Activated CD8-positive, alpha-beta T cell treated with anti-CD3 and anti-CD28 coated beads, Interleukin-2, amount 10 ng/mL, durations not matched to agents 7 days and 5 days (primary cell): ENCODE measurements at regions not wholly inside any gene's neighbourhood (a gene's known extent, or its start where the extent isn't known, plus 50 kb on each side); places are given as distances from the start of the nearest gene placed in this dataset.
"Not testable (repeated sequence)": the region's sequence is repeated elsewhere in the genome, so short reads cannot be mapped to it uniquely, and the experiment has no call there.

Experiments
- ATAC-seq: fragments of 150-1000 bp; cut with Tn5 transposase; one replicate; pipeline ENCODE4 v1.10.0; 2021; ENCODE audit warnings: moderate library complexity
- CTCF ChIA-PET: fragments of 350-600 bp; sonication (Branson Sonifier 250); formaldehyde crosslinking; loops from one replicate; lab custom pipeline; 2021; ENCODE audit warnings: antibody characterized with exemption; lab: Charles Lee
- POLR2A ChIA-PET: fragments of 350-600 bp; sonication (Branson Sonifier 250); formaldehyde crosslinking; loops from one replicate; lab custom pipeline; 2021; ENCODE audit warnings: antibody characterized with exemption; lab: Charles Lee
- DNase-seq: peaks from one replicate; pipeline ENCODE4 v3.0.0-alpha.2; 2020
- H3K27ac Mint-ChIP-seq: one replicate; pipeline ENCODE4 v1.8.0; 2021; ENCODE audit warnings: mild to moderate bottlenecking, mixed read lengths
- H3K27me3 Mint-ChIP-seq: one replicate; pipeline ENCODE4 v1.8.0; 2021; ENCODE audit warnings: low read depth, mixed read lengths
- H3K36me3 Mint-ChIP-seq: one replicate; pipeline ENCODE4 v1.8.0; 2021; ENCODE audit warnings: low read depth, mixed read lengths
- H3K4me1 Mint-ChIP-seq: one replicate; pipeline ENCODE4 v1.8.0; 2021; ENCODE audit warnings: low read depth, mixed read lengths
- H3K4me3 Mint-ChIP-seq: one replicate; pipeline ENCODE4 v1.8.0; 2021; ENCODE audit warnings: mild to moderate bottlenecking, mixed read lengths
- H3K9me3 Mint-ChIP-seq: one replicate; pipeline ENCODE4 v1.8.0; 2022; ENCODE audit warnings: mixed read lengths; ENCODE audit not compliant: insufficient read depth

DNA sequence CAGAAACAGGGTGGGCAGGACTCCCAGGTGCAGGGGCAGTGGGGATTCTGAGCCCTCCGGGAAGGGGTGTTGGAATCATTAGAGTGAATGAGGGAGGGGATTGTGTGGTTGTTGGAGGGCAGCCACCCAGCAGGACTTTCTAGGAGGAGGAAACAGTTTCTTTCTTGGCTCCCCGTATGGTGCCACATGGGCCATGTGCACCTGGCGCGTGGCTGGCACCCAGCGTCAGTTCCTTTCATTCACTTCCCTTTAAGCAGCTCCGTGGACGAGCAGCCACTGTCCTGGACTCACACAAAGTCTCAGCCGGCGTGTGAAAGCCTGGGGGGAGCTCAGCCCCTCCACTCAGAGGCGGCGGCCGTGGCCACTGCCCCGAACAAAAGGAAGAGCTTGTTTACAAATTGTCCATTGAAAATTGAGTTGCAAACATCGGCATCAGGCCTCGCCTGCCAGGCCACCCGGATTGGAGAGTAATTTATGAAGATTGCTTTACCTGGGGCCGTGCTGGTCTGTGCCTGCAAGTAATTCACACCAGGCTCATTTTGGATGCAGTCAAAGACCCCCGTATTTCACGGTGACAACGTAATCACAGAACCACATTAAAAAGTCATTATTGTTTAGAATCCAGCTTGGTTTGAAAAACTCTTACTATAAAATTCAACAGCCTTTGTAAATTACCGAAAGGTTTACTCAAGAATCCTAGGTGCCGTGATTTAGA, 101.7 kb upstream of the C14orf180 start:
- Mint-ChIP-seq H3K4me1 (no peaks in the 10 kb centered on the region), H3K9me3 (no peaks in the 10 kb centered on the region), H3K4me3 (no peak overlapping the region), H3K27ac (no peak overlapping the region), H3K36me3 (no peaks in the 10 kb centered on the region), H3K27me3 (peaks cover under 1% of the 10 kb centered on the region)
- ATAC-seq (no peak), DNase-seq (no peak)
- ChIA-PET POLR2A (no interaction called here), CTCF (no interaction called here)

GRCh38 chr14:104478656-104479055, 100.9 kb upstream of the C14orf180 start:
- DNase-seq (no peak), ATAC-seq (no peak)
- CTCF ChIA-PET: no interaction called here
- Mint-ChIP-seq H3K4me1 (no peaks in the 10 kb centered on the region), H3K27ac (no peak overlapping the region), H3K9me3 (peaks cover 3% of the 10 kb centered on the region), H3K27me3 (peaks cover 2% of the 10 kb centered on the region), H3K36me3 (no peaks in the 10 kb centered on the region), H3K4me3 (no peak overlapping the region)
- POLR2A ChIA-PET: no interaction called here

GRCh38 chr14:104479901-104480300, 99.7 kb upstream of the C14orf180 start:
- ATAC-seq: no peak
- Mint-ChIP-seq H3K4me3 (no peak overlapping the region), H3K36me3 (no peaks in the 10 kb centered on the region), H3K27me3 (peaks cover 9% of the 10 kb centered on the region), H3K27ac (no peak overlapping the region), H3K4me1 (no peaks in the 10 kb centered on the region), H3K9me3 (peaks cover 3% of the 10 kb centered on the region)
- ChIA-PET CTCF (no interaction called here), POLR2A (no interaction called here)
- DNase-seq: no peak

DNA sequence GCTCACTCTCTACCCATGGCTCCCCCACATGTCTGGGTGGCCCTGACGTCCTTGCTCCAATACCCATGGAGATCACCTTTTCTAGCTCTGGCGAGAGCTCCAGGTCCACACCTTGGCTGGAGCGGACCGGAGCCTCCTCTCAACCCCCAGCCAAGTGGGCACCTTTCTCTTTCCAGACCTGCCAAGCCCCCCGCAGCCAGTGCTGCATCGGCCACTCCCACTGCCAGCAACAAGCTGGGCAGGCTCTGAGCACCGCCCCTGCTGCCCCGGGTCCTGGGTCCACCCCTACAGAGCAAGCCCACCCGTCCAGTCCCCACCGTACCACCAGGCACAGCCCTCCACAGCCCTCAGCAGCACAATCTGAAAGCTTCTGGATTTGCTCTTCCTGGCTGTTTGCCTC, 98.2 kb upstream of the C14orf180 start:
- peaks cover 12% of the 10 kb centered on the region for H3K27me3 Mint-ChIP-seq
- ChIA-PET CTCF (no interaction called here), POLR2A (no interaction called here)
- no peaks in the 10 kb centered on the region for H3K36me3 Mint-ChIP-seq
- no peaks in the 10 kb centered on the region for H3K4me1 Mint-ChIP-seq
- peaks cover 3% of the 10 kb centered on the region for H3K9me3 Mint-ChIP-seq
- DNase-seq (no peak), ATAC-seq (no peak)
- no peak overlapping the region for H3K4me3 Mint-ChIP-seq
- no peak overlapping the region for H3K27ac Mint-ChIP-seq

DNA sequence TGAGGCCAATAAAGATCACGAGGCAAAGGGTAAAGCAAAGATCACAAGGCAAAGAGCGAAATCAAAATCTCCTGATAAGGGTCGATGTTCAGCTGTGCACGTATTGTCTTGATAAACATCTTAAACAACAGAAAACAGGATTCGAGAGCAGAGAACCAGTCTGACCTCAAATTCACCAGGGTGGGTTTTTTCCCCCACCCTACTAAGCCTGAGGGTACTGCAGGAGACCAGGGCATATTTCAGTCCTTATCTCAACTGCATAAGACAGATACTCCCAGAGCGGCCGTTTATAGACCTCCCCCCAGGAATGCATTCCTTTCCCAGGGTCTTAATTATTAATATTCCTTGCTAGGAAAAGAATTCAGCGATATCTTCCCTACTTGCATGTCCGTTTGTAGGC, 97.5 kb upstream of the C14orf180 start:
- H3K36me3 Mint-ChIP-seq, H3K27ac Mint-ChIP-seq, CTCF ChIA-PET, H3K9me3 Mint-ChIP-seq, H3K4me1 Mint-ChIP-seq, DNase-seq, ATAC-seq, H3K4me3 Mint-ChIP-seq, POLR2A ChIA-PET: not testable (repeated sequence)
- peaks cover 12% of the 10 kb centered on the region for H3K27me3 Mint-ChIP-seq

DNA sequence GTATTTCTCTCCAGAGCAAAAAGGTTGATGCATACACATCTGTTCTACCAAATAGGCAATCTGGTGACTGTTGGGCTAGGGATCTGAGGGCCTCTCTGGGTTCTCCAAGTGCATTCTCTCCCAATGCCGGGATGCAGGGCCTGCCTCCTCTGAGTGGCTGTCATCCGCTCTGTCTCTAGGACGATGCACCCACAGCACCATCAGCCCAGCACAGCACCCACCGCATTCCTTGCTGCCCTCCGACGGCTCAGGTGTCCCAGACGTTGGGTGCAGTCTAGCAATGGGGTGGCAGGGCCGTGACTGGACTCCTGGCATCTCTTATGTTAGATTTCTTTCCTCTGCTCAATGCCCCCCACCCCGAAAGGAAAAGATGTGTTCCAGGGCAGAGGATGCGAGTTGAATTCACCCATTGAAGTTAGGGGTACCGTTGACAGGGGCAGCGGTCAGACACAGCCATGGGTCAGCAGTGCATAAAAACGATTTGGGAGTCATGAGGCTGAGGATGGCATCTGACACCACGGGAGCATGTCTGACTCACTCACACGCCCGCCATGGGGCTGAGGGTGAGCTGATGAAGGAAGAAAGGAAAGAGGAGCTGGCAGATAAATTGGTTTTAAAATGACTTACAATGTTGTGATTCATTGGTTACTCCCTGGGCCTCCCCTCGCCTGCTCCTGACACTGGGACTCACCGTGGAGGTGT, 93.2 kb upstream of the C14orf180 start:
- H3K4me1 Mint-ChIP-seq: no peaks in the 10 kb centered on the region
- peaks cover 3% of the 10 kb centered on the region for H3K9me3 Mint-ChIP-seq
- DNase-seq (no peak), ATAC-seq (no peak)
- POLR2A ChIA-PET: no interaction called here
- H3K36me3 Mint-ChIP-seq: no peaks in the 10 kb centered on the region
- CTCF ChIA-PET: no interaction called here
- peaks cover 20% of the 10 kb centered on the region for H3K27me3 Mint-ChIP-seq
- no peak overlapping the region for H3K27ac Mint-ChIP-seq
- H3K4me3 Mint-ChIP-seq: no peak overlapping the region

DNA sequence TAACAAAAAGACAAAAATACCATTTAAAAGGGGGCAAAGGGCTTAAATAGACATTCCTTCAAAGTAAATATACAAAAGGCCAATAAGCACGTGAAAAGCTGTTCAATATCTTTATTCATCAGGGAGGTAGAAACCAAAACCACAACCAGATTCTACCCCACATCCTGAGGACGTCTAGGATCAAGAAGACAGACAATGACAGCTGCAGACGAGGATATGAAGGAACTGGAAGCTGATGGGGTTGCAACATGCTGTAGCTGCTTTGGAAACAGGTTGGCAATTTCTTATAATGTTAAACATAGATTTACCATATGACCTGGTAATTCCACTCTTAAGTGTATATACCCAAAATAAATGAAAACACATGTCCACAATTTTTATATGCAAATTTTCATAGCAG, 85.1 kb upstream of the C14orf180 start:
- ChIA-PET POLR2A (no interaction called here), CTCF (interaction anchor here (0.7 kb wide), 1 partner anchor 417 kb away, joined by 3 read pairs; no protein-coding TSS in a partner anchor)
- H3K36me3 Mint-ChIP-seq: no peaks in the 10 kb centered on the region
- DNase-seq (peak; percentile 39), ATAC-seq (no peak)
- H3K9me3 Mint-ChIP-seq: peaks cover 7% of the 10 kb centered on the region
- H3K27ac Mint-ChIP-seq: no peak overlapping the region
- peaks cover 27% of the 10 kb centered on the region for H3K27me3 Mint-ChIP-seq
- H3K4me3 Mint-ChIP-seq: no peak overlapping the region
- H3K4me1 Mint-ChIP-seq: peaks cover 3% of the 10 kb centered on the region

- Mint-ChIP-seq H3K4me1 (peaks cover 3% of the 10 kb centered on the region), H3K36me3 (no peaks in the 10 kb centered on the region), H3K27me3 (peaks cover 25% of the 10 kb centered on the region), H3K9me3 (peaks cover 7% of the 10 kb centered on the region), H3K27ac (no peak overlapping the region), H3K4me3 (no peak overlapping the region)
- POLR2A ChIA-PET: no interaction called here
- peak; percentile 5 for DNase-seq
- ATAC-seq: no peak
- CTCF ChIA-PET: no interaction called here
Observed at GRCh38 chr14:104496095-104496494, 83.5 kb upstream of the C14orf180 start.

DNA sequence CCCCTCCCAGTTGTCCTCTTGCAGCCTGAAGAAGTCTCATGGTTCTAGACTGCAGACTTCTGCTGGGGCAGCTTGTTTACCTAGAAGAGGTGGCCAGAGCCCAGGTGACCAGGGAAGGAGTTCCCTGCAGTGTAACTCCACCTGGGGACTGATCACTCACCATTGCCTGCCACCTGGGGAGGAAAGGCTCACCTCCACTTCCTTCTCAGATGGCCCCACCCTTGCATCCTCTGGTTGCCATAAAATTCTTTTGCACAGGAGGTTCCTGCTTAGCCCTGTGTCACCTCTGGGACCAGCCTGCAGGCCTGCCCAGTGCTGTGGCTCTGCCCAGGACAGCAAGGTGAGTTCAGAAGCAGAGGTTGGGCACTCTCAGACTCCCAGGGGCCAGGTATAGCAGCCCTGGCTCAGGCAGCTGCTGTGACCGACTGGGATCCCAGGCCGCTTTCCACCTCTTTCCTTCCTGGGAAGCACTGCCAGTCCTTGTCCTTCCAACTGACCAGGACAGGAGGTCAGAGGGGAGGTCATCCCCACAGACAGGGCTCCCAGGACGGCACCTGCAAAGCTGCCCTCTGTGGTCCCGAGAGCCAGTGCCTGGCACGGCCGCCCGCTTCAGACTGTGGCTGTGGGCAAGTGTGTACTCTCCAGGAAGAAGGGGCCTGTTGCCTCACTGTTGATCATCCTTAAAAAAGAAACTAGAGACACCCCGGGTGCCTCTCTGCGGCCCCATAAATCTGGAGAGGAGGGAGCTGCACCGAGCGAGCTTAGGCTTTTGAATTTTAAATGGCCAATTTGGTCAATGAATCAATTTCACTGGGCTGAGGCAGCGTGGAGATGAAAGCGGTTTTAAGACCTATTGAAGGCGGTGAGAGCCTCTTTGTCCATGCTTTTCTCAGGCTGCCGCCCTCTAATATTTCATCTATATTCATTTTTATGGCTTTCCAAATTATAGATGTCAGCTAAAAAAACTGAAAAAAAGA, 79.5 kb upstream of the C14orf180 start:
- Mint-ChIP-seq H3K36me3 (no peaks in the 10 kb centered on the region), H3K4me1 (no peaks in the 10 kb centered on the region), H3K9me3 (peaks cover 11% of the 10 kb centered on the region), H3K4me3 (no peak overlapping the region), H3K27me3 (peaks cover 13% of the 10 kb centered on the region), H3K27ac (no peak overlapping the region)
- ATAC-seq: no peak
- DNase-seq: peak; percentile 17
- ChIA-PET CTCF (no interaction called here), POLR2A (no interaction called here)

- peaks cover 8% of the 10 kb centered on the region for H3K27me3 Mint-ChIP-seq
- no peak overlapping the region for H3K27ac Mint-ChIP-seq
- ChIA-PET POLR2A (no interaction called here), CTCF (no interaction called here)
- no peaks in the 10 kb centered on the region for H3K4me1 Mint-ChIP-seq
- H3K4me3 Mint-ChIP-seq: no peak overlapping the region
- H3K36me3 Mint-ChIP-seq: no peaks in the 10 kb centered on the region
- peaks cover 4% of the 10 kb centered on the region for H3K9me3 Mint-ChIP-seq
- ATAC-seq (no peak), DNase-seq (no peak)
Observed at GRCh38 chr14:104502060-104502459, 77.5 kb upstream of the C14orf180 start.

- POLR2A ChIA-PET: no interaction called here
- no peaks in the 10 kb centered on the region for H3K36me3 Mint-ChIP-seq
- peaks cover 4% of the 10 kb centered on the region for H3K9me3 Mint-ChIP-seq
- no peak overlapping the region for H3K27ac Mint-ChIP-seq
- H3K4me3 Mint-ChIP-seq: no peak overlapping the region
- ATAC-seq (no peak), DNase-seq (no peak)
- CTCF ChIA-PET: no interaction called here
- no peaks in the 10 kb centered on the region for H3K4me1 Mint-ChIP-seq
- peaks cover 3% of the 10 kb centered on the region for H3K27me3 Mint-ChIP-seq
Observed at GRCh38 chr14:104503691-104504090, 75.9 kb upstream of the C14orf180 start.
